Right atrium auricular region (tissue), 2 donors: ENCODE measurements at regions not wholly inside any gene's neighbourhood (a gene's known extent, or its start where the extent isn't known, plus 50 kb on each side); places are given as distances from the start of the nearest gene placed in this dataset.

ENCODE experiments used
- DNase-seq: peaks from one replicate; pipeline ENCODE4 v3.0.0-alpha.2; 2019; ENCODE audit warnings: low spot score
- H3K27ac ChIP-seq, 2 donors: fragments of 200-600 bp; sonication (generic); 1 replicate in 1 of 2; 2 replicates in 1 of 2; pipeline ENCODE4 v1.5.1; 2016 to 2019
- H3K27me3 ChIP-seq, 2 donors: fragments of 200-600 bp; sonication (generic); one replicate each; pipeline versions ENCODE4 v1.5.1 to v1.6.0; 2017 to 2019
- H3K36me3 ChIP-seq: fragments of 200-600 bp; sonication (generic); one replicate; pipeline ENCODE4 v1.5.1; 2016
- H3K4me1 ChIP-seq, 2 donors: fragments of 200-600 bp; sonication (generic); one replicate each; pipeline versions ENCODE4 v1.5.1 to v1.6.0; 2017 to 2019
- H3K4me3 ChIP-seq, 2 donors: fragments of 200-600 bp; sonication (generic); 1 replicate in 1 of 2; 2 replicates in 1 of 2; pipeline ENCODE4 v1.5.1; 2017 to 2019; ENCODE audit warnings: mild to moderate bottlenecking in 1 of 2, moderate library complexity in 1 of 2
- H3K9me3 ChIP-seq, 2 donors: fragments of 200-600 bp; sonication (generic); one replicate each; pipeline ENCODE4 v1.5.1; 2019
- CTCF ChIP-seq, 2 donors: fragments of 200-600 bp; sonication (generic); IDR thresholded peaks; one replicate each; pipeline ENCODE4 v1.5.1; 2019; ENCODE audit warnings: antibody characterized with exemption in 2 of 2

DNA sequence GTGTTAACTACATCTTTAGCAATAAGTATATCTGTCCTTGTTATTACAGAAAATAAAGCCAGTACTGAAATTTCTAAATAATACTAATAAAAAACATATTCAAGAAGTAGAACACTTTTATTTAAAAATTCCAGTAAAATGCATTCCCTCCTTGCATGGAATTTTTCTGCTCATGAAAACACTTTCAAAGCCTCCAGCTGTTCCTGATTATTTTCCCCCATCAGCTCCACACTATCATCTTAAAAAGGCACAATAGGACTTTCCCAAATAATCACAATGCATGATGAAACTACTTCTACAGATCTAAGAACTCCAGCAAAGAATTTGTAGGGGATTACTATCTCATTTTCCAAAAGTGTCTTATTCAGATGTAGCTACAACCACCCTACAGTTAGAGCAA, 162.6 kb upstream of the USP25 start:
- H3K27me3 ChIP-seq: no peaks in the 10 kb centered on the region
- no peak overlapping the region for H3K4me3 ChIP-seq
- no peaks in the 10 kb centered on the region for H3K9me3 ChIP-seq
- H3K4me1 ChIP-seq: no peaks in the 10 kb centered on the region
- no peak for DNase-seq
- H3K36me3 ChIP-seq: no peaks in the 10 kb centered on the region
- TF ChIP-seq CTCF (IDR thresholded peaks at IDR 0.05): no peak
- H3K27ac ChIP-seq: no peak overlapping the region

- Histone ChIP-seq H3K9me3 (no peaks in the 10 kb centered on the region), H3K27me3 (no peaks in the 10 kb centered on the region), H3K27ac (no peak overlapping the region), H3K36me3 (no peaks in the 10 kb centered on the region), H3K4me3 (no peak overlapping the region), H3K4me1 (no peaks in the 10 kb centered on the region)
- DNase-seq: no peak
- no peak for TF ChIP-seq CTCF (IDR thresholded peaks at IDR 0.05)
These were observed 161.3 kb upstream of the USP25 start for GRCh38 chr21:15568516-15568915.

DNA sequence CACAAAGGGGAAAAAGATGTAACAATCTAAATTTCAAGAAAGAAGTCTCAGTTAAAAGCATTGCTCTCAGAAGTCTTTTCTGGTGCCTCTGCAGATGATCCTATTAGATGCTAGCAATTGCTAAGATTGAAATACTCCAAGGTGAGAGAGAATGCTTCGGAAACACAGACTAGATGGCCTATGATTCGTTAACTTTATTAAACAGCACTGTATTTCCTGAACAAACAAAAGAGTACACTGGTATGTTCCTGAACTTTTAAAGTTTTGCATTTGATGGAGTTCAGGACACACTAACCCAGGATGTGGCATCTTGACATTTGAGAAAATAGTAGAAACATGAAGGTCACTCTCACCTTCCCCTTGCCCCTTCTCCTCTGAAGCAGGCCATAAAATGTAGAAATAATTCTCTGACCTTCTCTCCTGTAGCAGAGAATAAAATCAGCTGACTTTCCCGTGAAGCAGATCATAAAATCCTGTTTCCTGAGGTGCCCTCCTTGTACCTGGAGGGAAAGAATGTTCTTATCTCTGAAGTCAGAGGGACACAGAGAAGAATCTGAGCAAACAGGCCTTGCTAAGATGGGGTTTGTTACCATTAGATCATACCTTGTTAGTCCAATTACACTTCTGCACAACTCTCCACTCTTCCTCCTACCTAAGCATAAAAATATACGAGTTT, 142.9 kb upstream of the USP25 start:
- Histone ChIP-seq H3K4me3 (no peak overlapping the region), H3K36me3 (no peaks in the 10 kb centered on the region), H3K4me1 (no peaks in the 10 kb centered on the region), H3K27ac (no peak overlapping the region), H3K9me3 (no peaks in the 10 kb centered on the region), H3K27me3 (no peaks in the 10 kb centered on the region)
- DNase-seq: no peak
- TF ChIP-seq CTCF (IDR thresholded peaks at IDR 0.05): no peak

DNA sequence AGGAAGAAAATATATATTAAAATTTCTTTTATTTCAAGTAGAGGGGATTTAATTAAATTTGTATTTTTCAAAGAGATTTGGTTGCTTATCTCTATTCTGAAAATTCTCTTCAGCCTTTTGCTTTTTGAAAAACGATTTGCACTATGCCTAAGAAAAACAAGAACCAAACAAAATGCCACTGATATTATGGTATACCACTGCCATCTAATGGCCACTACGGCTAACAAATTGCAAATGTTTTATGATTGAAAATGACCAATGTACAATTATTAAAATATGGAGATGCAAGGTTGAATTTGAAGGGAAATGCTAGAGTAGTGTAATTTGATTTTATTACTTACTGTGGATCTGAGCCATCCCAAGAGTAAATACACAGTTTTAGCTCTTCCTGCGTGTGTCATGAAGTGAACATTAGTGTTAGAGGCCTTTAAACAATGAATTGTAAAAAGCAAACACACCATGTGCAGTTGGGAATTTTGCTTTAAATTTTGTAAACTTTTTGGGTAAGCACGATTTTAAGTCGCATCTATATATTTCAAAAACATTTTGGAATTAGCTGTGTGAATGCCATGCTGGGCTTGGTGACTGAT, 137.4 kb upstream of the USP25 start:
- Histone ChIP-seq H3K4me1 (no peaks in the 10 kb centered on the region), H3K9me3 (no peaks in the 10 kb centered on the region), H3K36me3 (no peaks in the 10 kb centered on the region), H3K4me3 (no peak overlapping the region), H3K27ac (no peak overlapping the region), H3K27me3 (no peaks in the 10 kb centered on the region)
- DNase-seq: no peak
- peak; percentile 38 to 72 for TF ChIP-seq CTCF (IDR thresholded peaks at IDR 0.05)

- Histone ChIP-seq H3K9me3 (no peaks in the 10 kb centered on the region), H3K27ac (no peak overlapping the region), H3K27me3 (no peaks in the 10 kb centered on the region), H3K4me1 (no peaks in the 10 kb centered on the region), H3K4me3 (no peak overlapping the region), H3K36me3 (no peaks in the 10 kb centered on the region)
- DNase-seq: no peak
- TF ChIP-seq CTCF (IDR thresholded peaks at IDR 0.05): no peak
These were observed 136.8 kb upstream of the USP25 start for GRCh38 chr21:15592957-15593356.

DNA sequence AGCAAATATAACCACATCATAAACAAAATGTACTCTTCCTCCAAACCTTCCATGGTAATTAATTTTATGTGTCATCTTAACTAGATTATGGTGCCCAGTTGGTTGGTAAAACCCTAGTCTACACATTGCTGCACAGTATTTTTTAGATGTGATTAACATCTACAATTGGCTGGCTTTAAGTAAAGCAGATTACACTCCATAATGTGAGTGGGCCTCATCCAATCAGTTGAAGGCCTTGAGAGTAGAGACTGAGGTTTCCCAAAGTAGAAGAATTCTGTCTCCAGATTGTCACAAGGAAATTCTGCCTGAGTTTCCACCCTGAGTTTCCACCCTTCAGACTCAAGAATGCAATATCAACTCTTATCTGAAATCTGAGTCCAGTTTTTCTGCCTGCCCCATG, 128.4 kb upstream of the USP25 start:
- no peak for TF ChIP-seq CTCF (IDR thresholded peaks at IDR 0.05)
- no peaks in the 10 kb centered on the region for H3K4me1 ChIP-seq

More for the DNA sequence above, 128.4 kb upstream of the USP25 start:
- no peaks in the 10 kb centered on the region for H3K36me3 ChIP-seq
- no peak for DNase-seq
- no peaks in the 10 kb centered on the region for H3K9me3 ChIP-seq
- H3K27me3 ChIP-seq: no peaks in the 10 kb centered on the region
- no peak overlapping the region for H3K27ac ChIP-seq
- no peak overlapping the region for H3K4me3 ChIP-seq
